B cell (primary cell): ENCODE measurements at regions not wholly inside any gene's neighbourhood (a gene's known extent, or its start where the extent isn't known, plus 50 kb on each side); places are given as distances from the start of the nearest gene placed in this dataset.

Source experiments
- ATAC-seq: fragments of 200-7000 bp; cut with Tn5 transposase; one replicate; pipeline ENCODE4 v1.10.0; 2021; ENCODE audit warnings: low read depth, mild to moderate bottlenecking, moderate number of reproducible peaks, moderate library complexity
- CTCF ChIA-PET: fragments of 350-600 bp; sonication (Branson Sonifier 250); formaldehyde crosslinking; loops from one replicate; lab custom pipeline; 2021; ENCODE audit warnings: antibody characterized with exemption, inconsistent platforms; lab: Charles Lee
- POLR2A ChIA-PET: fragments of 350-600 bp; sonication (Branson Sonifier 250); formaldehyde crosslinking; loops from one replicate; lab custom pipeline; 2021; ENCODE audit warnings: antibody characterized with exemption; lab: Charles Lee
- DNase-seq: peaks from one replicate; pipeline ENCODE4 v3.0.0; 2013
- H2AFZ ChIP-seq: 2 replicates; pipeline ENCODE4 v1.6.1; 2012; ENCODE audit warnings: mild to moderate bottlenecking, low read depth, low read length; ENCODE audit not compliant: insufficient read depth, poor library complexity, severe bottlenecking
- H3K27ac ChIP-seq, 2 donors: 1 replicate in 1 of 2; 2 replicates in 1 of 2; pipeline ENCODE4 v1.5.1; 2012 to 2013; ENCODE audit warnings: low read length in 2 of 2, mild to moderate bottlenecking in 2 of 2, moderate library complexity in 1 of 2
- H3K27me3 ChIP-seq, 4 experiments: fragments of 200-600 bp in 1 of 4; sonication (generic) in 1 of 4; replicated peaks in 1 of 4; 1 replicate in 2 of 4; 2 replicates in 2 of 4; pipeline versions ENCODE4 v1.6.1 to v1.7.0; 2013 to 2016; ENCODE audit warnings: low read length in 3 of 4, mild to moderate bottlenecking in 2 of 4, mixed read lengths in 1 of 4, moderate library complexity in 1 of 4; ENCODE audit not compliant: insufficient read depth in 4 of 4, control insufficient read depth in 3 of 4; ENCODE audit errors: control extremely low read depth in 1 of 4
- H3K36me3 ChIP-seq, 2 experiments: replicated peaks in 1 of 2; 1 replicate in 1 of 2; 2 replicates in 1 of 2; pipeline versions ENCODE4 v1.6.1 to v1.7.1; 2013; ENCODE audit warnings: low read length in 1 of 2; ENCODE audit not compliant: insufficient read depth in 2 of 2, control insufficient read depth in 1 of 2; ENCODE audit errors: control extremely low read depth in 1 of 2, extremely low read depth in 1 of 2
- H3K4me1 ChIP-seq, 2 donors: fragments of 200-600 bp in 1 of 2; sonication (generic) in 1 of 2; 1 replicate in 1 of 2; 2 replicates in 1 of 2; pipeline versions ENCODE4 v1.5.1 to v1.6.1; 2013 to 2017; ENCODE audit warnings: low read length in 2 of 2; ENCODE audit not compliant: control insufficient read depth in 2 of 2, insufficient read depth in 2 of 2
- H3K4me2 ChIP-seq: replicated peaks from 2 replicates; pipeline ENCODE3; 2012; ENCODE audit warnings: mild to moderate bottlenecking, low read depth, low read length; ENCODE audit not compliant: poor library complexity, severe bottlenecking
- H3K4me3 ChIP-seq, 5 experiments: fragments of 200-600 bp in 1 of 5; sonication (generic) in 1 of 5; 1 replicate in 3 of 5; 2 replicates in 2 of 5; pipeline versions ENCODE4 v1.5.1 to v1.7.0; 2011 to 2016; ENCODE audit warnings: low read length in 4 of 5, mild to moderate bottlenecking in 4 of 5, low read depth in 2 of 5, control low read depth in 1 of 5, moderate library complexity in 1 of 5; ENCODE audit not compliant: insufficient read depth in 1 of 5; ENCODE audit errors: control extremely low read depth in 1 of 5, extremely low read depth in 1 of 5
- H3K79me2 ChIP-seq: fragments of 200-600 bp; sonication (generic); one replicate; pipeline ENCODE4 v1.6.0; 2016; ENCODE audit warnings: low read length; ENCODE audit not compliant: control insufficient read depth, insufficient read depth
- H3K9ac ChIP-seq: fragments of 200-600 bp; sonication (generic); 2 replicates; pipeline ENCODE4 v1.6.1; 2017; ENCODE audit warnings: mild to moderate bottlenecking, low read length, moderate library complexity
- H3K9me3 ChIP-seq, 3 donors: one replicate each; pipeline versions ENCODE4 v1.6.1 to v1.7.1; 2013; ENCODE audit warnings: low read length in 2 of 3; ENCODE audit not compliant: control insufficient read depth in 2 of 3, insufficient read depth in 1 of 3; ENCODE audit errors: control extremely low read depth in 1 of 3
- H4K20me1 ChIP-seq: 2 replicates; pipeline ENCODE4 v1.6.0; 2012; ENCODE audit warnings: mild to moderate bottlenecking, low read length; ENCODE audit not compliant: insufficient read depth, control insufficient read depth, poor library complexity, severe bottlenecking
- H3K27ac Mint-ChIP-seq: one replicate; pipeline ENCODE4 v1.8.0; 2021; ENCODE audit warnings: mixed read lengths
- H3K27me3 Mint-ChIP-seq: one replicate; pipeline ENCODE4 v1.8.0; 2021; ENCODE audit warnings: mixed read lengths
- H3K4me1 Mint-ChIP-seq: one replicate; pipeline ENCODE4 v1.8.0; 2021; ENCODE audit warnings: mixed read lengths
- H3K4me3 Mint-ChIP-seq: one replicate; pipeline ENCODE4 v1.8.0; 2021; ENCODE audit warnings: mixed read lengths
- H3K9me3 Mint-ChIP-seq: one replicate; pipeline ENCODE4 v1.8.0; 2022; ENCODE audit warnings: mixed read lengths; ENCODE audit not compliant: insufficient read depth
- EZH2 ChIP-seq: IDR thresholded peaks from 2 replicates; pipeline ENCODE4 v1.6.1; 2012; ENCODE audit warnings: borderline replicate concordance, low read depth, mild to moderate bottlenecking, moderate library complexity, low read length; ENCODE audit not compliant: insufficient read depth, poor library complexity, severe bottlenecking
- WGBS: methylation state at CpG from one replicate; pipeline ENCODE4 v1.1.5; 2013; ENCODE audit warnings: missing lambda C conversion rate; ENCODE audit not compliant: insufficient coverage; 5-methylcytosine and 5-hydroxymethylcytosine counted together
- intact Hi-C: fragments of 100-400 bp; cut with micrococcal nuclease; formaldehyde crosslinking; loops from one replicate; pipeline ENCODE4 v1.10.0; 2022
- TF ChIP-seq, protein P1 (sequence below): fragments of 200-600 bp; IDR thresholded peaks from one replicate; pipeline ENCODE4 v1.8.0; 2022; ENCODE audit warnings: antibody characterized with exemption, mild to moderate bottlenecking

GRCh38 chr3:135779024-135779423 is 186.5 kb upstream of the PPP2R3A start:
- intact Hi-C loops: no loop called here
- Histone ChIP-seq H3K36me3 (no peaks in the 10 kb centered on the region), H3K79me2 (no peaks in the 10 kb centered on the region), H3K27ac (no peak overlapping the region), H2AFZ (no peak overlapping the region), H3K9ac (no peak overlapping the region), H3K4me2 (no peak overlapping the region), H3K9me3 (peaks cover 0 to 3% (median 0%) of the 10 kb centered on the region in 3 donors), H3K4me3 (no peak overlapping the region), H3K4me1 (no peaks in the 10 kb centered on the region), H4K20me1 (no peaks in the 10 kb centered on the region), H3K27me3 (no peaks in the 10 kb centered on the region)
- Mint-ChIP-seq H3K4me3 (no peak overlapping the region), H3K27me3 (no peaks in the 10 kb centered on the region), H3K9me3 (no peaks in the 10 kb centered on the region), H3K27ac (no peak overlapping the region), H3K4me1 (no peaks in the 10 kb centered on the region)
- 71% methylated on average over 1 of the region's 1 CpG for WGBS
- ChIA-PET POLR2A (no interaction called here), CTCF (no interaction called here)
- TF ChIP-seq, protein P1, sequence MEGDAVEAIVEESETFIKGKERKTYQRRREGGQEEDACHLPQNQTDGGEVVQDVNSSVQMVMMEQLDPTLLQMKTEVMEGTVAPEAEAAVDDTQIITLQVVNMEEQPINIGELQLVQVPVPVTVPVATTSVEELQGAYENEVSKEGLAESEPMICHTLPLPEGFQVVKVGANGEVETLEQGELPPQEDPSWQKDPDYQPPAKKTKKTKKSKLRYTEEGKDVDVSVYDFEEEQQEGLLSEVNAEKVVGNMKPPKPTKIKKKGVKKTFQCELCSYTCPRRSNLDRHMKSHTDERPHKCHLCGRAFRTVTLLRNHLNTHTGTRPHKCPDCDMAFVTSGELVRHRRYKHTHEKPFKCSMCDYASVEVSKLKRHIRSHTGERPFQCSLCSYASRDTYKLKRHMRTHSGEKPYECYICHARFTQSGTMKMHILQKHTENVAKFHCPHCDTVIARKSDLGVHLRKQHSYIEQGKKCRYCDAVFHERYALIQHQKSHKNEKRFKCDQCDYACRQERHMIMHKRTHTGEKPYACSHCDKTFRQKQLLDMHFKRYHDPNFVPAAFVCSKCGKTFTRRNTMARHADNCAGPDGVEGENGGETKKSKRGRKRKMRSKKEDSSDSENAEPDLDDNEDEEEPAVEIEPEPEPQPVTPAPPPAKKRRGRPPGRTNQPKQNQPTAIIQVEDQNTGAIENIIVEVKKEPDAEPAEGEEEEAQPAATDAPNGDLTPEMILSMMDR: no peak
- no peak for TF ChIP-seq EZH2
- DNase-seq: no peak
- no peak for ATAC-seq

- Histone ChIP-seq H3K9ac (no peak overlapping the region), H3K4me1 (peaks cover 0 to 6% of the 10 kb centered on the region in 2 donors), H3K36me3 (no peaks in the 10 kb centered on the region), H3K79me2 (no peaks in the 10 kb centered on the region), H3K27ac (no peak overlapping the region), H3K9me3 (peaks cover 0 to 3% (median 0%) of the 10 kb centered on the region in 3 donors), H3K4me2 (no peak overlapping the region), H4K20me1 (no peaks in the 10 kb centered on the region), H2AFZ (no peak overlapping the region), H3K27me3 (no peaks in the 10 kb centered on the region), H3K4me3 (no peak overlapping the region)
- ChIA-PET CTCF (no interaction called here), POLR2A (no interaction called here)
- no peak for TF ChIP-seq EZH2
- TF ChIP-seq, protein P1: no peak
- Mint-ChIP-seq H3K9me3 (no peaks in the 10 kb centered on the region), H3K27me3 (no peaks in the 10 kb centered on the region), H3K27ac (no peak overlapping the region), H3K4me3 (no peak overlapping the region), H3K4me1 (peaks cover 6% of the 10 kb centered on the region)
- intact Hi-C loops: no loop called here
- ATAC-seq (no peak), DNase-seq (no peak)
- WGBS: 85% methylated on average over 5 of the region's 6 CpGs
Observed at GRCh38 chr3:135779590-135780235, 185.8 kb upstream of the PPP2R3A start.
